HFFc6 (cell line): ENCODE measurements at regions not wholly inside any gene's neighbourhood (a gene's known extent, or its start where the extent isn't known, plus 50 kb on each side); places are given as distances from the start of the nearest gene placed in this dataset.

Source experiments
- DNase-seq: peaks from one replicate; pipeline ENCODE4 v3.0.0-alpha.2; 2018
- H3K27ac Mint-ChIP-seq: 2 replicates; pipeline ENCODE4 v1.8.0; 2020; ENCODE audit warnings: mild to moderate bottlenecking, mixed read lengths
- H3K27me3 Mint-ChIP-seq: 2 replicates; pipeline ENCODE4 v1.8.0; 2021; ENCODE audit warnings: mild to moderate bottlenecking, moderate library complexity, mixed read lengths; ENCODE audit not compliant: insufficient read depth
- H3K36me3 Mint-ChIP-seq: 2 replicates; pipeline ENCODE4 v1.8.0; 2021; ENCODE audit warnings: low read depth, mixed read lengths
- H3K4me1 Mint-ChIP-seq: 2 replicates; pipeline ENCODE4 v1.8.0; 2020; ENCODE audit warnings: low read depth, mixed read lengths
- H3K4me3 Mint-ChIP-seq: 2 replicates; pipeline ENCODE4 v1.8.0; 2020; ENCODE audit warnings: mild to moderate bottlenecking, moderate library complexity, mixed read lengths
- H3K9me3 Mint-ChIP-seq: 2 replicates; pipeline ENCODE4 v1.8.0; 2020; ENCODE audit warnings: mild to moderate bottlenecking, mixed read lengths
- TF ChIP-seq, protein P1 (sequence below): fragments of 200-600 bp; sonication (generic); IDR thresholded peaks from 2 replicates; pipeline ENCODE4 v1.5.0; 2021; ENCODE audit warnings: antibody characterized with exemption, mild to moderate bottlenecking

DNA sequence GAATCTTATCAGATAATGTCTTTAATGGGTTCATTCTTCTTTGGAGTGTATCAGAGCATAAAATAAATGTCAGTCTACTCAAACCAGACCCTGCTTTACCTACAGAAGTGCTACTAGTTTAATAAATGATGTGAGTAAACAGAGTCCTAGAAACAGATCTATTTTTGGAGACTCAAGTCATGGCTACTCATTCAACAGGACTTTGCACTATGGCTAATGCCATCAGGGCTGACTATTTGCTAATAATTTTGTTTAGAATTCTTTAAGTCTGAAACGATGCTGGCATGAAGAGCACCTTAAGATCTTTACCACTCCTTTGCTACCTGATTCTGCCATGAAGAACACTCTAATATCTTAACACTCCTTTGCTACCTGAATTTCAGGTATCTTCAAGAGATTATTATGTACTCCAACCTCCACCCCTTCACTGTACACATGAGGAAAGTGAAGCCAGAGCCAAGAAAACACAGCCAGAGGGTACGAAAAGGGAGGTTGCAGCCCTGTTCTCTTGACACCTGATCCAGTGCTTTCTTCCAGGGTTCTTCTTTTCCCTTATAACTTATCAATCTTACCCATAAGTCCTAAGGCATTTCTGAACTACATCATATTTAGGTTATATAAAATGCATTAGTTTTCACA lies 62.4 kb downstream of the ZNF608 start:
- H3K36me3 Mint-ChIP-seq = no peaks in the 10 kb centered on the region
- no peaks in the 10 kb centered on the region for H3K9me3 Mint-ChIP-seq
- peaks cover 2% of the 10 kb centered on the region; the same call in 1 of the 2 replicates for H3K27me3 Mint-ChIP-seq
- no peak overlapping the region for H3K27ac Mint-ChIP-seq
- H3K4me3 Mint-ChIP-seq = no peak overlapping the region
- TF ChIP-seq, protein P1, sequence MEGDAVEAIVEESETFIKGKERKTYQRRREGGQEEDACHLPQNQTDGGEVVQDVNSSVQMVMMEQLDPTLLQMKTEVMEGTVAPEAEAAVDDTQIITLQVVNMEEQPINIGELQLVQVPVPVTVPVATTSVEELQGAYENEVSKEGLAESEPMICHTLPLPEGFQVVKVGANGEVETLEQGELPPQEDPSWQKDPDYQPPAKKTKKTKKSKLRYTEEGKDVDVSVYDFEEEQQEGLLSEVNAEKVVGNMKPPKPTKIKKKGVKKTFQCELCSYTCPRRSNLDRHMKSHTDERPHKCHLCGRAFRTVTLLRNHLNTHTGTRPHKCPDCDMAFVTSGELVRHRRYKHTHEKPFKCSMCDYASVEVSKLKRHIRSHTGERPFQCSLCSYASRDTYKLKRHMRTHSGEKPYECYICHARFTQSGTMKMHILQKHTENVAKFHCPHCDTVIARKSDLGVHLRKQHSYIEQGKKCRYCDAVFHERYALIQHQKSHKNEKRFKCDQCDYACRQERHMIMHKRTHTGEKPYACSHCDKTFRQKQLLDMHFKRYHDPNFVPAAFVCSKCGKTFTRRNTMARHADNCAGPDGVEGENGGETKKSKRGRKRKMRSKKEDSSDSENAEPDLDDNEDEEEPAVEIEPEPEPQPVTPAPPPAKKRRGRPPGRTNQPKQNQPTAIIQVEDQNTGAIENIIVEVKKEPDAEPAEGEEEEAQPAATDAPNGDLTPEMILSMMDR = no peak
- DNase-seq = no peak
- H3K4me1 Mint-ChIP-seq = peaks cover 45% of the 10 kb centered on the region

GRCh38 chr5:124679578-124680199 lies 66.8 kb downstream of the ZNF608 start:
- H3K4me1 Mint-ChIP-seq = peaks cover 48% of the 10 kb centered on the region
- TF ChIP-seq, protein P1 = no peak
- H3K27me3 Mint-ChIP-seq = peaks cover 3% of the 10 kb centered on the region; the same call in 1 of the 2 replicates
- no peak overlapping the region for H3K4me3 Mint-ChIP-seq
- H3K36me3 Mint-ChIP-seq = no peaks in the 10 kb centered on the region
- no peaks in the 10 kb centered on the region for H3K9me3 Mint-ChIP-seq
- no peak for DNase-seq
- H3K27ac Mint-ChIP-seq = no peak overlapping the region

DNA sequence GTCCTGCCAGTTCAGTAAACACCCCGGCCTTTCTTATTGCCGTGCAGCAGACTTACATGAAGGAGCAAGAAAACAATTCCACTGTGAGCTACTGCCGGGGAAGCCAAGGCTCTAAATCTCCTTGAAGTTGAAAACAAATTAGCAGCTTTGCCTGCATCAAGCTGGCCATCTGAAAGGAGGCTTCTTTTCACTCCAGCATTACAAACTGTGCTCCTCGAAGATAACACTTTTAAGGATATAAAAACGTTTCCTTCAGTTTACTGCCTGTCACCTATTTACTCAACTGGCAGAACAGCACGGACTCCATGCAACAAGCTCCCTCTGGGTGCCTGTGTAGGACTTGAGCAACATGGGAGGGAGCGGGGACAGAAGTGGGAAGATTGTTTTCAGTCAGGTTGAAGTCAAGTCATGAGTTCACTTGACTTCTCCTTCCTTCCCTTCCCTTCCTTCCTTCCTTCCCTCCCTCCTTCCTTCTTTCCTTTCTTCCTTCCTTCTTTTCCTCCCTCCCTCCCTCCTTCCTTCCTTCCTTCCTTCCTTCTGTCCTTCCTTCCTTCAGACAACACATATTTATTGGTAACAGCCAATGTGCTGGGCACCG lies 67.4 kb downstream of the ZNF608 start:
- peaks cover 3% of the 10 kb centered on the region; the same call in 1 of the 2 replicates for H3K27me3 Mint-ChIP-seq
- DNase-seq = no peak
- no peak overlapping the region for H3K27ac Mint-ChIP-seq
- no peaks in the 10 kb centered on the region for H3K9me3 Mint-ChIP-seq
- H3K36me3 Mint-ChIP-seq = no peaks in the 10 kb centered on the region
- peaks cover 41% of the 10 kb centered on the region for H3K4me1 Mint-ChIP-seq
- TF ChIP-seq, protein P1 = no peak
- no peak overlapping the region for H3K4me3 Mint-ChIP-seq

DNA sequence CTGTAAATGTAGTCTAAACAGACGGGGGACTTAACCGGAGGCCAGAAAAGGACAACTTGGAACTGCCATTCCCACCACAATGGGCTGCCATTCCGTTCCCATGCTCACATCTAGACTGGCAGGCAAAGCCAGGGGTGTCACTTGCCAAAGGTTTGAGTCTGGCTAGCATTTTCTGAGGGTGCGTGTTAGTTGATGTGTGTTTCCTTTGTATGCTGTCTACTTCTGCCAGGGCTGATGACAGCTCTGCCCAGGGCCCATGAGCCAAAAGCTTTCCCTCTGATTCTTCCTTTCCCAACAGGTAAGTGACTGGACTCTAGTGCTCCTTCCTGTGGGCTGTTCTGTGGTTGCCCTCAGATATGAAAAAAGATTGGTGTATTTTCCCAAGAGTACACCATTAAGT lies 68.0 kb downstream of the ZNF608 start:
- Mint-ChIP-seq H3K9me3 (no peaks in the 10 kb centered on the region), H3K4me3 (no peak overlapping the region), H3K27ac (no peak overlapping the region), H3K4me1 (peaks cover 36% of the 10 kb centered on the region), H3K36me3 (no peaks in the 10 kb centered on the region), H3K27me3 (peaks cover 3% of the 10 kb centered on the region; the same call in 1 of the 2 replicates)
- TF ChIP-seq, protein P1 = no peak
- no peak for DNase-seq

GRCh38 chr5:124677374-124678351 lies 68.8 kb downstream of the ZNF608 start:
- no peak for DNase-seq
- Mint-ChIP-seq H3K4me1 (peaks cover 28% of the 10 kb centered on the region), H3K36me3 (no peaks in the 10 kb centered on the region), H3K27ac (no peak overlapping the region), H3K9me3 (no peaks in the 10 kb centered on the region), H3K4me3 (no peak overlapping the region), H3K27me3 (peaks cover 3% of the 10 kb centered on the region; the same call in 1 of the 2 replicates)
- TF ChIP-seq, protein P1 = no peak
